Skin epidermis (tissue), 12 donors: ENCODE measurements at regions not wholly inside any gene's neighbourhood (a gene's known extent, or its start where the extent isn't known, plus 50 kb on each side); places are given as distances from the start of the nearest gene placed in this dataset.

ENCODE experiments used
- H3K27ac ChIP-seq, 21 experiments: fragments of 200-600 bp; sonication (generic) in 11 of 21; one replicate each; pipeline ENCODE4 v1.5.0; 2020; ENCODE audit warnings: mild to moderate bottlenecking in 3 of 21, inconsistent platforms in 2 of 21, moderate library complexity in 2 of 21
- H3K4me3 ChIP-seq, 7 experiments: fragments of 200-600 bp; sonication (generic) in 2 of 7; one replicate each; pipeline ENCODE4 v1.5.0; 2020; ENCODE audit warnings: inconsistent platforms in 2 of 7, mild to moderate bottlenecking in 2 of 7, moderate library complexity in 1 of 7

- no peak overlapping the region for H3K4me3 ChIP-seq
- H3K27ac ChIP-seq = peak overlapping the region in 12 of 21 experiments; percentile 11 to 73 (median 37)
These were observed 55.3 kb upstream of the SNX9 start for GRCh38 chr6:157767775-157768156.

- Histone ChIP-seq H3K4me3 (no peak overlapping the region), H3K27ac (peak overlapping the region in 11 of 21 experiments; percentile 11 to 73 (median 39))
These were observed 54.7 kb upstream of the SNX9 start for GRCh38 chr6:157768304-157768703.

GRCh38 chr6:157768863-157769551, 54.0 kb upstream of the SNX9 start:
- no peak overlapping the region for H3K4me3 ChIP-seq
- peak overlapping the region in 6 of 21 experiments; percentile 12 to 69 (median 33) for H3K27ac ChIP-seq

- H3K4me3 ChIP-seq = no peak overlapping the region
These were observed 53.1 kb upstream of the SNX9 start for GRCh38 chr6:157769776-157770426.

GRCh38 chr6:157770946-157771345, 52.1 kb upstream of the SNX9 start:
- no peak overlapping the region for H3K27ac ChIP-seq
- no peak overlapping the region for H3K4me3 ChIP-seq

More at GRCh38 chr6:157769776-157770426, 53.1 kb upstream of the SNX9 start:
- H3K27ac ChIP-seq = peak overlapping the region in 6 of 21 experiments; percentile 6 to 37 (median 19)

- Histone ChIP-seq H3K4me3 (no peak overlapping the region), H3K27ac (no peak overlapping the region)
These were observed 50.2 kb upstream of the SNX9 start for GRCh38 chr6:157772820-157773219.
